DMS114 treated with DMSO at 0.1 percent for 48 hours (cell line): ENCODE measurements at regions not wholly inside any gene's neighbourhood (a gene's known extent, or its start where the extent isn't known, plus 50 kb on each side); places are given as distances from the start of the nearest gene placed in this dataset.
"Not testable (repeated sequence)": the region's sequence is repeated elsewhere in the genome, so short reads cannot be mapped to it uniquely, and the experiment has no call there.

Source experiments
- DNase-seq: peaks from one replicate; lab custom pipeline; 2025; ENCODE audit not compliant: unreplicated experiment; lab: John Stamatoyannopoulos, UW

DNA sequence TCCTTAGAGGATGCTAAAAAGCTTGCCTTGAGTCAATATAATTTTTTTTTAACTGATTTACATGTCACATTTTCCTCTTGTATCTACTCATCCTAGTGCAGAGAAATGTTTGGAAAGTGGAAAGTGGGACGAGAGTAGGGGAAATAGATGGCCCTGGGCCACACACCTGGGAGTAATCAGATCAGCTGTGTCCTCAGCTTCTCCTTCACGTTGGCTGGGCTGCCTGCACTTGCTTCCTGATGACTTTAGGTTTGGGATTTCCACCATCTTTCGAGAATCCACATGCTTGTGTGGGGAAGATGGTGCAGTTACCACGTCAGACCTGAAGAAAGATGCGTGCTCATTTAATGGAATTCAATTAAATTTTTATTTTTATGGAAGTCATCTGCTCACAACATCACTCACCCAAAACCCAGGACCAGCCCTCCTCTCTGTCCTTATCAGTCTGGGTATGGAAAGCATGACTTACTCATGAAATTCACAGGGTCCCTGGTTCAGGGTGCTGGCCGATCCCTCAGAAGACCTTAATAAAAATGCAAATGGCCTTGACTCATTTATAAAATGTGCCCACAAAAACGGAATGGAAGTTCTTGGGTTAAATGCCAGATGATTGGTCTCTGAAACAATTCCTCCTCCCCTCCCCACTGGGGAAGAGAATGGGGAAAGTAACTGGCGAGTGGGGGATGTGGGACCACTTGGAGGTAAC, 74.5 kb upstream of the TIAM2 start:
- DNase-seq = no peak

- no peak for DNase-seq
Measured at GRCh38 chr6:154921482-154921881, 73.6 kb upstream of the TIAM2 start.

GRCh38 chr6:154923199-154923869, 71.8 kb upstream of the TIAM2 start:
- DNase-seq = no peak

- DNase-seq = no peak
Measured at GRCh38 chr6:154925130-154925529, 70.0 kb upstream of the TIAM2 start.

DNA sequence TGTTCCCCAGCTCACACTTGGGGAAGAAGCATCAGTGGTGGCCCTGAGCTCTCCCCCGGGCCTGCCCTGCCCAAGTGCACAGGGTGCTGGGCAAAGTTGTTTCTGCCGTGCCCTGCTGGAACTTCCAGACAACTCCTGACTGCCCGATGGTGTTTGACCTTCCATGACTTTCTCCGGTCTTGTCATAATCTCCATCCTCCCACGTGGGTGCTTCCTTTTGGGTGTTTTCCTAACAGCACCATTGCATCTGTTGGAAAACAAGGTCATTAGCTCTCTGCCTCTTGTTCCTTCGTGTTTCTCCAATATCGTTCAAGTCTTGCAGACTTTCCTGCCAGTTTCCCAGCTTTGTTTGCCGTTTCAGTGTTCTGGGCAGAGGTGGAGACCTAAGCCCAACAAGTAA, 68.7 kb upstream of the TIAM2 start:
- no peak for DNase-seq

- DNase-seq = peak; percentile 43
Measured at GRCh38 chr6:154928325-154928922, 66.7 kb upstream of the TIAM2 start.

- DNase-seq = no peak
Measured at GRCh38 chr6:154930451-154930851, 64.7 kb upstream of the TIAM2 start.

DNA sequence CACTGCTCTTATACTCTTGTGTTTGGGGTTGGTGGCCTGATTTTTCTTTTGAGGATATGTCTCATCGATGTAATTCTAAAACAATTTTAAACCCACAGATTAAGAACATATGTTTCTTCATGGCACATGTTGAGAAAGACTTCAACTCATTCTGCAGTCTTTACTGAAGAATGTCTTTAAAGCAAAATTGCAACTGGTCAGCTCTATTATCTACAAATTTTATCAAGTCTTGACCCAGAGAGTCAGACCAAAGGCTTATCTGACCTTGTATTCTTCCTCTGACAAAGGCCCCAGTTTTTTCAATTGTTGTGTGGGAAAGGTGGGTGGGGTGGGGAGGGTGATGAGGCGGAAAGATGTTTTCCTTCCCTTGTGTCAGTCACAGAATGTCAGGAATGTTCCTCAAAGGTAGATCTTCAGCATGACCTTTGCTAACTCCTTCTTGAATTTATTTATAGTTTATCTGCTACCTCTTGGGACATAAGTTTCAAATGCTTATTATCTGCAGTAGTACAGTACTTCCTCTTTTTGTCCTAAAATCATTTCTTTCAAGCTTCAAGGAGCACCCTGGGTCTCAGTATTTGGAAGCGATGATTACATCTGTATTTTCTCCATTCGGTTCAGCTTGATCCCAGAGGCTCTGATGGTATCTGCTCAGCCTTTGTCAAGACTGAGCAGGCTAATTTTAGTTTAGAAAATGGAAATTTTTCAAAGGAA, 63.2 kb upstream of the TIAM2 start:
- no peak for DNase-seq

- no peak for DNase-seq
Measured at GRCh38 chr6:154932515-154933027, 62.5 kb upstream of the TIAM2 start.

- DNase-seq = no peak
Measured at GRCh38 chr6:154933181-154933827, 61.8 kb upstream of the TIAM2 start.

DNA sequence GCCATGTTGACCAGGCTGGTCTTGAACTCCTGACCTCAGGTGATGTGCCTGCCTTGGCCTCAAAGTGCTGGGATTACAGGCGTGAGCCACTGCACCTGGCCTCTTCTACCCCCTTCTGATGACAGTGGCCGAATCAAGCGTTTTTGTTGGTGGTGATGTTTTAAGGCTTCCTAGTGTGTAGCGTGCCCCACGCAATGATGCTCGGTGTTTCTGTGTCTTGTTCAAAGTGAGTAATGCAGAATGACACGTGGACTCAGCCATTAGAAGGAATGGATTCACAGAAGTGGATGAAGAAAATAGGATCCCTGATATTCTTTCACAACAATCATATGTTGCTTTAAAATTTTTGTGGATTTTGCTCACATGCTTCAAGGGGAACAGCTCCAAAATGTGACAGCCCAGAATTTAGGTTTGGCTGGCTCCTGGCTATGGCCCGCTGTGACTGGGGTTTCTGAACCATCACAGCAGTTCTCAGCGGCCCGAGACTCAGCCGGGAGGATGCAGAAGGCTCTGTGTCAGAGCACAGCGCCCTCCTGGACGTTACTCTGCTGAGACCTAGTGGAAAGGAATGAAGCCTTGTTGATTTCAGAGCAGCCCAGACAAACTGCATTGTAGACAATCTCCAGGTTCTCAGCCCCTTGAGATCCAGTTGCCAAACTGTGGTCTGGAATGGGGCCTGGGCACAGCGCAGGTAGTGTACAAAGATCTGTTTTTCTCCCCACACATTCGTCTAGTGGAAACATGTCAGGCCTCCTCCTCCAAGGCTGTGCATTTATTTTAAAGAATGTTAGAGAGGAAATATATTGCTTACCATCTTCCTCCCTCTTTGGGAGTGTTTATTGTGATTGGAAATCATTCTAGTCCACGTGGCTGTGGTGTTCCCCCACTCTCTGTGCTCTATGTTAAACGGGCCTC, 57.6 kb upstream of the TIAM2 start:
- DNase-seq = no peak

DNA sequence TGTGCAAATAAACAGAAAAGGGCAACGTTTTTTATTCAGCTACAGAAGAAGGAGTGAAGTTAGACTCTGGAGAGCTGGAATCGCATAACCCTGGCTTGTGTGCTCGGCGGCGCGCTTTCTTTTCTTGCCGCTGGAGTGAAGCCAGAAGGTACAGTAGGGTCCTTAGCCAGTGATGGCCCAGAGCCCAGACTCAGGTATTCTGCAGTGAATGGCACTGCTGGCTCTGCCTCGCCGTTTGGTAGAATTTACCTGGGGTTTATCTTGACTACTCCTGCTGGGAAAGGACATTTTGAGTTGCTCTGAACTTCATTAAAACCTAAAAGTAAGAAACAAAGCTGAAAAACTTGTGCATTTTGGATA, 56.9 kb upstream of the TIAM2 start:
- no peak for DNase-seq

DNA sequence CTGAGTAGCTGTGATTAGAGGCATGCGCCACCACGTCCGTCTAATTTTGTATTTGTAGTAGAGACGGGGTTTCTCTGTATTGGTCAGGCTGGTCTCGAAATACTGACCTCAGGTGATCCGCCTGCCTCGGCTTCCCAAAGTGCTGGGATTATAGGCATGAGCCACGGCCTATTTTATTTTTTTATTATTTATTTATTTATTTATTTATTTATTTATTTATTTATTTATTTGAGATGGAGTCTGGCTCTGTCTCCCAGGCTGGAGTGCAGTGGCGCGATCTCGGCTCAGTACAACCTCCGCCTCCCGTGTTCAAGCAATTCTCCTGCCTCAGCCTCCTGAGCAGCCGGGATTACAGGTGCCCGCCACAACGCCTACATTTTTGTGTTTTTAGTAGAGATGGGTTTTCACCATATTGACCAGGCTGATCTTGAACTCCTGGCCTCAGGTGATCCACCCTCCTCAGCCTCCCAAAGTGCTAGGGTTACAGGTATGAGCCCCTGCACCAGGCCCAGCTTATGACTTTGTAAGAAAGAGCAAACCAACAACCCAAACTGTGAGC, 56.3 kb upstream of the TIAM2 start:
- DNase-seq = not testable (repeated sequence)

GRCh38 chr6:154942770-154943169, 52.3 kb upstream of the TIAM2 start:
- DNase-seq = no peak

DNA sequence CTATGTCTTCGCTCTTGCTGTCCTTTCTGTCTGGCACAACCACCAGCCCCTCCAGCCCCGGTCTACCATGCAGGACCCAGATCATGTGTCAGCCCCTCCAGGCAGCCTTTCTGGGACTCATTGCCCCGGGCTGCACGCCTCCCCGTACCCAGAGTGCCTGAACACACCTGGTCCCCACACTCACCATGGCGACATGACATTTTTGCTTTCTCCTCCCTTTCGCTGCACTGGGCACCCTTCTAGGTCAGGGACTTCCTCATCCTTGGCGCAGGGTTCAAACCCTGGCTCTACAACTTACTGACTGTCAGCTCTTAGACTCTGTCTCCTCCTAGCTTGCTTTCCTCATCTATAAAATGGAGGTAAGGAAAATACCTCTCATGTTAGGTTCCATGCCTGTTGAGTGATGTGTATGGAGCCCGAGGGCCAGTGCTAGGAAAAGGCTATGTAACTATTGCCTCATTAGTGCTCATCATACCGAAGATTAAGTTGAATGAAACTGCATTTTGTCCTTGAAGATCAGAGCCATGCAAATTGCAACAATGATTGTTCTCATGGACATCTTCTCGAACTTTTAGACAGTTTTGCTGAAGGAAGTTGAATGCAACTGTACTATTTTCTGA, 49.7 kb upstream of the TIAM2 start:
- no peak for DNase-seq
